Caco-2 (cell line): ENCODE measurements at regions not wholly inside any gene's neighbourhood (a gene's known extent, or its start where the extent isn't known, plus 50 kb on each side); places are given as distances from the start of the nearest gene placed in this dataset.

Experiments used
- BruUV-seq: library from RNA; stranded (reverse); fragments of 400-500 nt; replicated peaks from 2 replicates; lab custom pipeline; 2021; lab: Mats Ljungman, UMichigan
- CTCF ChIA-PET: fragments of 300-600 bp; sonication (Branson Sonifier 250); formaldehyde crosslinking; loops from one replicate; lab custom pipeline; 2022; ENCODE audit warnings: antibody characterized with exemption; lab: Charles Lee
- POLR2A ChIA-PET: fragments of 300-600 bp; sonication (Branson Sonifier 250); formaldehyde crosslinking; loops from one replicate; lab custom pipeline; 2022; ENCODE audit warnings: antibody characterized with exemption; lab: Charles Lee
- DNase-seq, 2 experiments: peaks; one replicate each; pipeline versions ENCODE4 v3.0.0 to v3.0.0-alpha.2; 2020 to 2022
- H3K27me3 ChIP-seq: replicated peaks from 2 replicates; pipeline ENCODE4 v1.6.0; 2011; ENCODE audit warnings: low read length; ENCODE audit not compliant: control insufficient read depth, insufficient read depth
- H3K36me3 ChIP-seq: 2 replicates; pipeline ENCODE4 v1.5.1; 2011; ENCODE audit warnings: low read length; ENCODE audit not compliant: control insufficient read depth, insufficient read depth
- H3K4me1 ChIP-seq: fragments of 250-450 bp; sonication (Bioruptor Pico); 2 replicates; pipeline ENCODE4 v1.5.1; 2020; ENCODE audit warnings: mild to moderate bottlenecking
- H3K4me3 ChIP-seq: 2 replicates; pipeline ENCODE4 v1.5.1; 2011; ENCODE audit warnings: low read depth, mild to moderate bottlenecking, control low read depth, low read length
- H3K9me3 ChIP-seq: fragments of 250-450 bp; sonication (Bioruptor Pico); 2 replicates; pipeline ENCODE4 v1.5.1; 2020; ENCODE audit warnings: mild to moderate bottlenecking, moderate library complexity
- H3K27ac Mint-ChIP-seq: one replicate; pipeline ENCODE4 v1.8.0; 2022; ENCODE audit warnings: mixed read lengths; ENCODE audit not compliant: unreplicated experiment
- H3K27me3 Mint-ChIP-seq: one replicate; pipeline ENCODE4 v1.8.0; 2022; ENCODE audit warnings: mixed read lengths; ENCODE audit not compliant: insufficient read depth, unreplicated experiment
- H3K36me3 Mint-ChIP-seq: one replicate; pipeline ENCODE4 v1.8.0; 2022; ENCODE audit warnings: mild to moderate bottlenecking, mixed read lengths; ENCODE audit not compliant: insufficient read depth, unreplicated experiment
- H3K4me1 Mint-ChIP-seq: one replicate; pipeline ENCODE4 v1.8.0; 2022; ENCODE audit warnings: low read depth, mixed read lengths; ENCODE audit not compliant: unreplicated experiment
- H3K4me3 Mint-ChIP-seq: one replicate; pipeline ENCODE4 v1.8.0; 2022; ENCODE audit warnings: mild to moderate bottlenecking, moderate library complexity, mixed read lengths; ENCODE audit not compliant: unreplicated experiment
- H3K9me3 Mint-ChIP-seq: one replicate; pipeline ENCODE4 v1.8.0; 2022; ENCODE audit warnings: mixed read lengths; ENCODE audit not compliant: unreplicated experiment
- CTCF ChIP-seq, 2 experiments: fragments of 200-600 bp in 1 of 2; IDR thresholded peaks; 1 replicate in 1 of 2; 2 replicates in 1 of 2; pipeline versions ENCODE4 v1.5.1 to v1.8.0; 2011 to 2022; ENCODE audit warnings: antibody characterized with exemption in 1 of 2, control low read depth in 1 of 2, inconsistent platforms in 1 of 2, low read depth in 1 of 2, low read length in 1 of 2, mild to moderate bottlenecking in 1 of 2, moderate library complexity in 1 of 2; ENCODE audit not compliant: insufficient read depth in 1 of 2, severe bottlenecking in 1 of 2, unreplicated experiment in 1 of 2
- intact Hi-C: fragments of 100-400 bp; cut with micrococcal nuclease; formaldehyde crosslinking; loops from one replicate; pipeline ENCODE4 v1.10.0; 2022; ENCODE audit not compliant: unreplicated experiment

GRCh38 chr14:89533766-89534165 lies 116.7 kb upstream of the FOXN3 start:
- ChIA-PET CTCF (no interaction called here), POLR2A (no interaction called here)
- no peaks in the 10 kb centered on the region for H3K36me3 ChIP-seq
- H3K9me3 Mint-ChIP-seq: no peaks in the 10 kb centered on the region
- no peaks in the 10 kb centered on the region for H3K4me1 Mint-ChIP-seq
- H3K4me3 Mint-ChIP-seq: no peak overlapping the region
- no peak overlapping the region for H3K4me3 ChIP-seq
- no peak for DNase-seq
- no peak for TF ChIP-seq CTCF (IDR thresholded peaks at IDR 0.05; ENCODE audit: insufficient read depth in 1 of 2, low read depth in 1 of 2, low read length in 1 of 2, severe bottlenecking in 1 of 2, unreplicated experiment in 1 of 2)
- BruUV-seq: no TSS peak
- H3K36me3 Mint-ChIP-seq: no peaks in the 10 kb centered on the region
- intact Hi-C loops: no loop called here
- no peaks in the 10 kb centered on the region for H3K27me3 Mint-ChIP-seq
- H3K9me3 ChIP-seq: no peaks in the 10 kb centered on the region
- H3K4me1 ChIP-seq: no peaks in the 10 kb centered on the region
- no peak overlapping the region for H3K27ac Mint-ChIP-seq
- no peaks in the 10 kb centered on the region; the same call in 1 of the 2 replicates for H3K27me3 ChIP-seq

GRCh38 chr14:89533136-89533535 lies 116.1 kb upstream of the FOXN3 start:
- no TSS peak for BruUV-seq
- DNase-seq: no peak
- CTCF ChIA-PET: no interaction called here
- Mint-ChIP-seq H3K36me3 (no peaks in the 10 kb centered on the region), H3K4me1 (no peaks in the 10 kb centered on the region), H3K27ac (no peak overlapping the region), H3K9me3 (no peaks in the 10 kb centered on the region), H3K27me3 (no peaks in the 10 kb centered on the region), H3K4me3 (no peak overlapping the region)
- no peak overlapping the region for H3K4me3 ChIP-seq
- POLR2A ChIA-PET: no interaction called here
- H3K9me3 ChIP-seq: no peaks in the 10 kb centered on the region
- no peaks in the 10 kb centered on the region for H3K4me1 ChIP-seq
- H3K36me3 ChIP-seq: no peaks in the 10 kb centered on the region
- no peaks in the 10 kb centered on the region; the same call in 1 of the 2 replicates for H3K27me3 ChIP-seq
- no peak for TF ChIP-seq CTCF (IDR thresholded peaks at IDR 0.05; ENCODE audit: insufficient read depth in 1 of 2, low read depth in 1 of 2, low read length in 1 of 2, severe bottlenecking in 1 of 2, unreplicated experiment in 1 of 2)
- intact Hi-C loops: no loop called here

DNA sequence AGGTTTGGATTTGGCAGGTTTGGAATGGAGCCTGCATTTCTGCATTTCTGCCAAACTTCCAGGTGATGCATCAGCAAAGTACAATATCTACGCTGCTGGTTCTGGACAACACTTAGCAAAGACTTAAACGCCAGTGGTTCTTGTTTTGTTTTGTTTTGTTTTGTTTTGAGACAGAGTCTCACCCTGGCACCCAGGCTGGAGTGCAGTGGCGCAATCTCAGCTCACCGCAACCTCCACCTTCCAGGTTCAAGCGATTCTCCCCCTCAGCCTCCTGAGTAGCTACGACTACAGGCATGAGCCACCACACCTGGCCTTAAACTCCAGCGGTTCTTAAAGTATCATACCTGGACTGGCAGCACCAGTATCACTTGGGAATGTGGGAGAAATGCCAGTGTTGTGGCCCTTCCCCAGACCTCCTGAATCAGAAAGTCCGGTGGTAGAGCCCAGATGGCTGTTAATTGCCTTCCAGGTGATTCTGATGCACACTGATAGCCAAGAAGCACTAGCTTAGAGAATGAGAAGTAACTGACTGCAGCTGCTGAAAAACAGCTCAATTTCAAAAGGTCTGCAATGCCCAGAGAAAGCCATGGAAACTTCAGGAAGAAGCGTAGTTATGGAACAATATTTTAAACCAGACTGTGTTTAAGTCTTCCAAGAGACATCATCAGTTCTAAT lies 114.8 kb upstream of the FOXN3 start:
- peaks cover 2% of the 10 kb centered on the region for H3K9me3 Mint-ChIP-seq

More for the DNA sequence above, 114.8 kb upstream of the FOXN3 start:
- no peak overlapping the region for H3K4me3 ChIP-seq
- H3K4me1 ChIP-seq: no peaks in the 10 kb centered on the region
- H3K4me1 Mint-ChIP-seq: no peaks in the 10 kb centered on the region
- H3K27ac Mint-ChIP-seq: no peak overlapping the region
- H3K27me3 Mint-ChIP-seq: no peaks in the 10 kb centered on the region
- H3K36me3 Mint-ChIP-seq: no peaks in the 10 kb centered on the region
- H3K36me3 ChIP-seq: no peaks in the 10 kb centered on the region
- no peaks in the 10 kb centered on the region for H3K27me3 ChIP-seq
- no peak for TF ChIP-seq CTCF (IDR thresholded peaks at IDR 0.05; ENCODE audit: insufficient read depth in 1 of 2, low read depth in 1 of 2, low read length in 1 of 2, severe bottlenecking in 1 of 2, unreplicated experiment in 1 of 2)
- H3K4me3 Mint-ChIP-seq: no peak overlapping the region
- no peak for DNase-seq
- intact Hi-C loops: no loop called here
- CTCF ChIA-PET: interaction anchor here (0.6 kb wide), 1 partner anchor 363 kb away, joined by 3 read pairs; no protein-coding TSS in a partner anchor
- BruUV-seq: no TSS peak
- POLR2A ChIA-PET: no interaction called here
- H3K9me3 ChIP-seq: no peaks in the 10 kb centered on the region
